ENCODE measurements at regions not wholly inside any gene's neighbourhood (a gene's known extent, or its start where the extent isn't known, plus 50 kb on each side); places are given as distances from the start of the nearest gene placed in this dataset.

DNA sequence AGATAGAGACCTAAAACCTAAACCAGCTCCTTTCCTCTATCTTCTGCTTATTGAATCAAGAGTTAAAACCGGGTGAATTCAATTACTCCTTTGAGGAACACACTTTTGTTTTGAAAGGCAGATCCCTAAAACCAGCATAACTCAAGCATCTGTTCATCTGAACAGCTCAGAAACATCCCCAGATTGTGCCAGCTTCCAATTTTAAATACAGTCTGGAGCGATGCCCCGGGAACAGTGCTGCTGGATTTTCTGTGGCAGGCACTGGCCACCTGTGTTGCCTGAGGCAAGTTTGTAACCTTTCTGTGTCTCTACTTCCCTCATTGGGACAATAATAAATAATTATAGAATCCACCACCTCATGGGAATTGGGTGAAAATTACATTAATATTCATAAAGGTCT is 281.4 kb upstream of the NFE2L3 start:
- no peak for DNase-seq
- Histone ChIP-seq H3K36me3 (replicated peaks in 1 of 2) (no peaks in the 10 kb centered on the region), H3K27ac (no peak overlapping the region), H3K4me1 (replicated peaks in 1 of 2) (no peaks in the 10 kb centered on the region), H3K27me3 (peaks cover 48% of the 10 kb centered on the region), H3K9me3 (replicated peaks in 1 of 3) (no peaks in the 10 kb centered on the region), H3K4me3 (no peak overlapping the region)
- no peak for TF ChIP-seq CTCF (IDR thresholded peaks at IDR 0.05)
- TF ChIP-seq POLR2A (IDR thresholded peaks at IDR 0.05) = no peak
- WGBS, 4 donors = 75 to 88% (median 88%) methylated on average over 3 of the region's 3 CpGs
- intact Hi-C loops (cut with DNase I) = loop anchor here in 1 of 2 donors (10.0 kb wide), 1 partner anchor 1314 kb away; the partner anchor contains the start of gene HOXA11

DNA sequence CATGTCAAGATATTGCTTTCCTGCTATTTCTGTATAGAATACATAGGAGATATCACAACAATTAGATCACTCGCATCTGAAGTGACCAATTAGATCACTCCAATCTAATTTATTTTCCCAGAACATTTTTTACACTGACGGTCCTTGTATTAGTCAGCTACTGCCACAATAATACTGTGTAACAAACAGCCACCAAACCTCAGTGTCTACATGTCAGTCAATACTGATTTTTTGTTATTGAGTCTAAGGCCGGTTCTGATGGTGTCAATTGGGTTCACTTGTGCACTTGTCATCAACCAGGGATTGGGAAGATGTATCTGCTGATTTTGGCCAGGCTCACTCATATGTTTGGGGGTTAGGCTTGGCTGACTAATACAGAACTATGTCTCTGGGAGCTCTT is 275.9 kb upstream of the NFE2L3 start:
- intact Hi-C loops (cut with DNase I) = loop anchor here in 1 of 2 donors (10.0 kb wide), 1 partner anchor 1309 kb away; the partner anchor contains the start of gene HOXA11

GRCh38 chr7:25877802-25878789 is 273.9 kb upstream of the NFE2L3 start:
- Histone ChIP-seq H3K9me3 (replicated peaks in 1 of 3) (no peaks in the 10 kb centered on the region), H3K27me3 (peaks cover 7% of the 10 kb centered on the region), H3K4me3 (no peak overlapping the region), H3K4me1 (replicated peaks in 1 of 2) (no peaks in the 10 kb centered on the region), H3K36me3 (replicated peaks in 1 of 2) (no peaks in the 10 kb centered on the region), H3K27ac (no peak overlapping the region)
- no peak for TF ChIP-seq POLR2A (IDR thresholded peaks at IDR 0.05)
- DNase-seq = no peak
- 67 to 78% (median 72%) methylated on average over 9 of the region's 9 CpGs for WGBS, 4 donors
- intact Hi-C loops (cut with DNase I) = loop anchor here in 1 of 2 donors (10.0 kb wide), 1 partner anchor 1307 kb away; the partner anchor contains the start of gene HOXA11

More for the DNA sequence above, 275.9 kb upstream of the NFE2L3 start:
- TF ChIP-seq POLR2A (IDR thresholded peaks at IDR 0.05) (no peak), CTCF (IDR thresholded peaks at IDR 0.05) (no peak)
- no peak for DNase-seq
- WGBS, 4 donors = 87 to 93% (median 92%) methylated on average over 3 of the region's 3 CpGs
- Histone ChIP-seq H3K27me3 (peaks cover 7% of the 10 kb centered on the region), H3K27ac (no peak overlapping the region), H3K4me1 (replicated peaks in 1 of 2) (no peaks in the 10 kb centered on the region), H3K9me3 (replicated peaks in 1 of 3) (no peaks in the 10 kb centered on the region), H3K4me3 (no peak overlapping the region), H3K36me3 (replicated peaks in 1 of 2) (no peaks in the 10 kb centered on the region)

GRCh38 chr7:25879799-25880198 is 272.2 kb upstream of the NFE2L3 start:
- Histone ChIP-seq H3K27ac (no peak overlapping the region), H3K4me1 (replicated peaks in 1 of 2) (no peaks in the 10 kb centered on the region), H3K9me3 (replicated peaks in 1 of 3) (no peaks in the 10 kb centered on the region), H3K27me3 (no peaks in the 10 kb centered on the region), H3K4me3 (no peak overlapping the region), H3K36me3 (replicated peaks in 1 of 2) (no peaks in the 10 kb centered on the region)
- intact Hi-C loops (cut with DNase I) = loop anchor here (10.0 kb wide), 2 partner anchors 1285 to 1305 kb away; partner anchors contain the start of genes HOXA11 (in 1 of the 2) and HOXA9 (in 1 of the 2)
- DNase-seq = no peak
- WGBS, 4 donors = 89 to 98% (median 93%) methylated on average over 3 of the region's 3 CpGs
- TF ChIP-seq POLR2A (IDR thresholded peaks at IDR 0.05) (no peak), CTCF (IDR thresholded peaks at IDR 0.05) (no peak)

Measured in adrenal gland (tissue), 9 donors.